ENCODE measurements at regions not wholly inside any gene's neighbourhood (a gene's known extent, or its start where the extent isn't known, plus 50 kb on each side); places are given as distances from the start of the nearest gene placed in this dataset.

GRCh38 chr7:113639221-113639620 is 279.6 kb downstream of the PPP1R3A start:
- H3K9me1 ChIP-seq (ENCODE audit: insufficient read depth, low read length) = no peaks in the 10 kb centered on the region
- no peaks in the 10 kb centered on the region for H3K4me1 ChIP-seq (ENCODE audit: control insufficient read depth, insufficient read depth, low read length)
- no CpG with 5 or more reads among the region's 1 CpG for WGBS, 2 experiments (ENCODE audit: extremely low coverage in 2 of 2, insufficient read length in 1 of 2)
- H2BK15ac ChIP-seq (ENCODE audit: low read depth, low read length) = no peak overlapping the region
- H3K36me3 ChIP-seq (ENCODE audit: control insufficient read depth, insufficient read depth, low read length) = no peaks in the 10 kb centered on the region
- H4K91ac ChIP-seq (ENCODE audit: insufficient read depth, low read depth, low read length) = no peak overlapping the region
- no peaks in the 10 kb centered on the region for H4K20me1 ChIP-seq (ENCODE audit: insufficient read depth, low read length)
- intact Hi-C loops (cut with micrococcal nuclease) = no loop called here
- BruUV-seq (replicated peaks) = no TSS peak
- no peak overlapping the region for H3K27ac ChIP-seq (ENCODE audit: insufficient read depth, low read length)
- no peak overlapping the region for H2AFZ ChIP-seq (replicated peaks; ENCODE audit: low read length, poor library complexity)
- H3K14ac ChIP-seq (replicated peaks; ENCODE audit: low read depth, low read length) = no peak overlapping the region
- ChIA-PET POLR2A (ENCODE audit: unreplicated experiment) (no interaction called here), CTCF (no interaction called here)
- DNase-seq (no peak), ATAC-seq (ENCODE audit: low read depth) (no peak)
- no peak overlapping the region for H3K9ac ChIP-seq (ENCODE audit: low read depth, low read length)
- dilution Hi-C loops (cut with HindIII; ENCODE audit: low sequenced_read_pairs, unreplicated experiment) = no loop called here
- in situ Hi-C loops (cut with MboI; ENCODE audit: low sequenced_read_pairs) = no loop called here
- no peaks in the 10 kb centered on the region for H3K79me1 ChIP-seq (ENCODE audit: low read depth in 1 of 2, low read length in 2 of 2)
- H2BK120ac ChIP-seq (ENCODE audit: low read depth, low read length) = no peak overlapping the region
- no peak overlapping the region for H2BK5ac ChIP-seq (ENCODE audit: low read depth, low read length, poor library complexity, severe bottlenecking)
- no peak overlapping the region for H2AK9ac ChIP-seq (replicated peaks; ENCODE audit: low read depth, low read length, poor library complexity)
- H3K9me3 ChIP-seq (ENCODE audit: control insufficient read depth, insufficient read depth, low read length) = no peaks in the 10 kb centered on the region
- H4K5ac ChIP-seq (ENCODE audit: low read depth, low read length) = no peak overlapping the region
- H3K4me3 ChIP-seq (ENCODE audit: insufficient read depth, low read depth, low read length) = no peak overlapping the region
- no peak overlapping the region for H3K4ac ChIP-seq (ENCODE audit: low read depth, low read length)
- H4K8ac ChIP-seq (ENCODE audit: low read depth in 2 of 2, low read length in 2 of 2) = no peak overlapping the region
- H3K4me2 ChIP-seq (ENCODE audit: low read depth, low read length) = no peak overlapping the region
- no peaks in the 10 kb centered on the region for H3K27me3 ChIP-seq (ENCODE audit: control insufficient read depth, insufficient read depth, low read length)
- H2AK5ac ChIP-seq (ENCODE audit: low read depth, low read length) = no peak overlapping the region
- no peak overlapping the region for H3K18ac ChIP-seq (ENCODE audit: low read depth, low read length)
- H3K23ac ChIP-seq (ENCODE audit: low read depth, low read length) = no peak overlapping the region
- no peak for TF ChIP-seq CTCF (conservative IDR thresholded peaks at IDR 0.05; ENCODE audit: low read depth, low read length)
- no peak for TF ChIP-seq CEBPB (IDR thresholded peaks at IDR 0.05; ENCODE audit: low read depth, low read length)
- no peak for TF ChIP-seq RAD21 (IDR thresholded peaks at IDR 0.05; ENCODE audit: low read length)
- no peak for TF ChIP-seq CHD1 (IDR thresholded peaks at IDR 0.05; ENCODE audit: low read depth, low read length)
- no peak for TF ChIP-seq BHLHE40 (IDR thresholded peaks at IDR 0.05; ENCODE audit: low read depth, low read length)
- TF ChIP-seq POLR2A (IDR thresholded peaks at IDR 0.05; ENCODE audit: low read depth, low read length) = no peak
- TF ChIP-seq MAZ (IDR thresholded peaks at IDR 0.05; ENCODE audit: borderline replicate concordance, low read depth, low read length) = no peak
- TF ChIP-seq MXI1 (IDR thresholded peaks at IDR 0.05; ENCODE audit: borderline replicate concordance, low read depth, low read length) = no peak
- no peak for TF ChIP-seq SMC3 (IDR thresholded peaks at IDR 0.05; ENCODE audit: low read depth, low read length)
- TF ChIP-seq MAFK (IDR thresholded peaks at IDR 0.05; ENCODE audit: low read depth, low read length) = no peak
- no peak for TF ChIP-seq USF2 (IDR thresholded peaks at IDR 0.05; ENCODE audit: low read depth, low read length)
- TF ChIP-seq RCOR1 (IDR thresholded peaks at IDR 0.05; ENCODE audit: insufficient replicate concordance, low read length) = no peak
- no peak for TF ChIP-seq NFE2L2 (IDR thresholded peaks at IDR 0.05; ENCODE audit: low read depth, low read length)
- no peak for TF ChIP-seq RFX5 (IDR thresholded peaks at IDR 0.05; ENCODE audit: low read depth, low read length)
- H3K56ac ChIP-seq (ENCODE audit: extremely low read depth, insufficient read depth, low read length) = no peak overlapping the region
- no peak overlapping the region for H2BK20ac ChIP-seq (ENCODE audit: low read depth, low read length)

All from IMR-90 (cell line).